A549 (cell line): ENCODE measurements at regions not wholly inside any gene's neighbourhood (a gene's known extent, or its start where the extent isn't known, plus 50 kb on each side); places are given as distances from the start of the nearest gene placed in this dataset.

Experiments
- ATAC-seq, 2 experiments: fragments of 200-7000 bp in 1 of 2; fragments of >200 bp in 1 of 2; cut with Nextera tagmentation in 1 of 2; cut with Tn5 transposase in 1 of 2; 3 replicates each; pipeline versions ENCODE4 v1.8.0 to v1.9.1; 2018 to 2020; ENCODE audit warnings: mild to moderate bottlenecking in 1 of 2, moderate library complexity in 1 of 2
- CTCF ChIA-PET: fragments of 300-600 bp; sonication (Branson Sonifier 250); formaldehyde crosslinking; extraction: SDS; loops from one replicate; lab custom pipeline; 2021; ENCODE audit warnings: antibody characterized with exemption, inconsistent platforms; lab: Yijun Ruan, JAX
- POLR2A ChIA-PET: fragments of 350-600 bp; formaldehyde crosslinking; extraction: SDS; loops from one replicate; lab custom pipeline; 2021; ENCODE audit warnings: antibody characterized with exemption, inconsistent platforms; lab: Yijun Ruan, JAX
- DNase-seq, 2 experiments: peaks; one replicate each; pipeline versions ENCODE4 v3.0.0 to v3.0.0-alpha.2; 2011 to 2016; ENCODE audit warnings: low read depth in 1 of 2, low spot score in 1 of 2
- FAIRE-seq: peaks from 2 replicates; lab custom pipeline; 2011; peaks lifted over from hg19 to GRCh38; lab: Jason Lieb, UNC
- H3K27ac ChIP-seq, 2 experiments: fragments of >200 bp; sonication (Bioruptor Twin); formaldehyde crosslinking; 3 replicates each; pipeline ENCODE4 v1.5.1; 2016 to 2017
- H3K4me1 ChIP-seq: fragments of >200 bp; sonication (Bioruptor Twin); formaldehyde crosslinking; 3 replicates; pipeline ENCODE4 v1.6.1; 2016
- H3K4me2 ChIP-seq: fragments of >200 bp; sonication (Bioruptor Twin); formaldehyde crosslinking; 3 replicates; pipeline ENCODE4 v1.6.1; 2016
- H3K4me3 ChIP-seq: fragments of >200 bp; sonication (Bioruptor Twin); formaldehyde crosslinking; 3 replicates; pipeline ENCODE4 v1.5.1; 2016
- H3K9me3 ChIP-seq: fragments of >200 bp; sonication (Bioruptor Twin); formaldehyde crosslinking; 3 replicates; pipeline ENCODE4 v1.6.1; 2016
- BCL3 ChIP-seq: fragments of >200 bp; sonication (Bioruptor Twin); formaldehyde crosslinking; IDR thresholded peaks from 3 replicates; pipeline ENCODE4 v1.6.1; 2016
- CEBPB ChIP-seq, 2 experiments: fragments of >200 bp in 1 of 2; sonication (Bioruptor Twin) in 1 of 2; formaldehyde crosslinking in 1 of 2; IDR thresholded peaks; 2 replicates each; pipeline ENCODE4 v1.6.1; 2012 to 2016
- CTCF ChIP-seq: fragments of >200 bp; sonication (Bioruptor Twin); formaldehyde crosslinking; IDR thresholded peaks from 3 replicates; pipeline ENCODE4 v1.5.1; 2016
- E2F6 ChIP-seq: IDR thresholded peaks from 2 replicates; pipeline ENCODE4 v1.6.1; 2012; ENCODE audit warnings: low read depth, borderline replicate concordance
- EHF ChIP-seq: fragments of 250-450 bp; sonication (Bioruptor Pico); IDR thresholded peaks from 2 replicates; pipeline ENCODE4 v1.5.0; 2020; ENCODE audit warnings: mild to moderate bottlenecking
- EHMT2 ChIP-seq: fragments of 200-600 bp; sonication (generic); IDR thresholded peaks from 2 replicates; pipeline ENCODE4 v1.6.1; 2016; ENCODE audit warnings: antibody characterized with exemption, low read depth, mild to moderate bottlenecking, moderate library complexity
- ELK1 ChIP-seq: fragments of 150-350 bp; IDR thresholded peaks from 2 replicates; pipeline ENCODE4 v1.6.1; 2014; ENCODE audit warnings: low read depth, mild to moderate bottlenecking, low read length
- ESRRA ChIP-seq: fragments of 150-350 bp; IDR thresholded peaks from 2 replicates; pipeline ENCODE4 v1.6.1; 2014; ENCODE audit warnings: mild to moderate bottlenecking, low read length, borderline replicate concordance
- GATA3 ChIP-seq: IDR thresholded peaks from 2 replicates; pipeline ENCODE4 v1.6.1; 2012; ENCODE audit warnings: borderline replicate concordance
- HES2 ChIP-seq: fragments of >200 bp; sonication (Bioruptor Twin); formaldehyde crosslinking; IDR thresholded peaks from 2 replicates; pipeline ENCODE4 v1.6.1; 2016
- HEYL ChIP-seq: fragments of 250-450 bp; sonication (Bioruptor Pico); IDR thresholded peaks from 2 replicates; pipeline ENCODE4 v1.8.0; 2021; ENCODE audit warnings: mild to moderate bottlenecking, moderate library complexity
- HOXB5 ChIP-seq: fragments of 250-450 bp; sonication (Bioruptor Pico); IDR thresholded peaks from 2 replicates; pipeline ENCODE4 v1.5.0; 2020; ENCODE audit warnings: mild to moderate bottlenecking, moderate library complexity
- KDM1A ChIP-seq: fragments of 200-600 bp; sonication (generic); IDR thresholded peaks from 2 replicates; pipeline ENCODE4 v1.6.1; 2016; ENCODE audit warnings: low read depth, mild to moderate bottlenecking
- KDM5A ChIP-seq: fragments of 200-600 bp; sonication (generic); IDR thresholded peaks from 2 replicates; pipeline ENCODE4 v1.6.1; 2016; ENCODE audit warnings: antibody characterized with exemption, mild to moderate bottlenecking
- MAFK ChIP-seq: fragments of 450-650 bp; IDR thresholded peaks from 2 replicates; pipeline ENCODE4 v1.6.1; 2014; ENCODE audit not compliant: partially characterized antibody
- MYC ChIP-seq: IDR thresholded peaks from 2 replicates; pipeline ENCODE4 v1.6.1; 2012; ENCODE audit warnings: mild to moderate bottlenecking, inconsistent platforms, low read length, improper control_type of control experiment, borderline replicate concordance
- NFE2L2 ChIP-seq: fragments of 150-350 bp; conservative IDR thresholded peaks from 2 replicates; pipeline ENCODE4 v1.6.1; 2014; ENCODE audit warnings: low read length
- NPAS2 ChIP-seq: fragments of 250-450 bp; sonication (Bioruptor Pico); IDR thresholded peaks from 2 replicates; pipeline ENCODE4 v1.8.0; 2022; ENCODE audit warnings: mild to moderate bottlenecking, moderate library complexity, borderline replicate concordance
- PBX3 ChIP-seq: IDR thresholded peaks from 2 replicates; pipeline ENCODE4 v1.6.1; 2012
- POLR2AphosphoS2 ChIP-seq: conservative IDR thresholded peaks from 2 replicates; pipeline ENCODE4 v1.6.1; 2012; ENCODE audit warnings: low read length, improper control_type of control experiment, inconsistent platforms
- USF2 ChIP-seq: fragments of 450-650 bp; IDR thresholded peaks from 2 replicates; pipeline ENCODE4 v1.6.1; 2014; ENCODE audit warnings: antibody characterized with exemption
- WGBS: methylation state at CpG from one replicate; pipeline ENCODE4 v1.1.6; 2017; ENCODE audit errors: missing lambda C conversion rate; 5-methylcytosine and 5-hydroxymethylcytosine counted together

- Histone ChIP-seq H3K9me3 (no peaks in the 10 kb centered on the region), H3K4me3 (no peak overlapping the region), H3K4me2 (no peak overlapping the region), H3K4me1 (no peaks in the 10 kb centered on the region), H3K27ac (peak overlapping the region in 1 of 2 experiments; percentile 19; a peak in 1 of 6 replicates)
- DNase-seq, result no peak
- ATAC-seq, result no peak; a peak in 2 of 6 replicates
- WGBS, result 89% methylated on average over 12 of the region's 14 CpGs
- no peak for TF ChIP-seq USF2
- no peak for TF ChIP-seq KDM1A
- no peak for TF ChIP-seq NFE2L2
- no peak for TF ChIP-seq KDM5A
- TF ChIP-seq E2F6, result no peak
- no peak for TF ChIP-seq NPAS2 (CRISPR knock-in tag)
- no peak for TF ChIP-seq MYC
- no peak for TF ChIP-seq HEYL (CRISPR knock-in tag)
- no peak for TF ChIP-seq MAFK
- CTCF ChIA-PET, result interaction anchor here (1.3 kb wide), 2 partner anchors 8 to 37 kb away, joined by 3 to 5 read pairs; no protein-coding TSS in a partner anchor
- POLR2A ChIA-PET, result no interaction called here
- FAIRE-seq, result no peak
These were observed 186.2 kb upstream of the SVIL start for GRCh38 chr10:29820890-29821461.

GRCh38 chr10:29816801-29817558 lies 182.2 kb upstream of the SVIL start:
- ChIA-PET CTCF (interaction anchor here (0.8 to 2.7 kb wide), 6 partner anchors 9 to 186 kb away, joined by 3 to 11 read pairs (median 6); no protein-coding TSS in a partner anchor), POLR2A (no interaction called here)
- 88% methylated on average over 14 of the region's 14 CpGs for WGBS
- H3K4me2 ChIP-seq, result no peak overlapping the region
- FAIRE-seq (no peak), DNase-seq (no peak), ATAC-seq (no peak)
- peaks cover 13% of the 10 kb centered on the region for H3K4me1 ChIP-seq
- no peak for TF ChIP-seq GATA3
- TF ChIP-seq EHF (CRISPR knock-in tag), result no peak
- TF ChIP-seq ESRRA, result no peak
- TF ChIP-seq HES2, result no peak
- TF ChIP-seq PBX3, result no peak
- TF ChIP-seq CEBPB (IDR thresholded peaks at IDR 0.05), result no peak
- no peak for TF ChIP-seq BCL3
- TF ChIP-seq POLR2AphosphoS2, result no peak
- no peak for TF ChIP-seq EHMT2
- no peak for TF ChIP-seq CTCF
- TF ChIP-seq HOXB5 (CRISPR knock-in tag), result no peak
- no peak for TF ChIP-seq ELK1
- H3K9me3 ChIP-seq, result no peaks in the 10 kb centered on the region
- H3K4me3 ChIP-seq, result no peak overlapping the region
- peak overlapping the region in 1 of 2 experiments; percentile 19; a peak in 1 of 6 replicates for H3K27ac ChIP-seq
